GM12873 (cell line): ENCODE measurements at regions not wholly inside any gene's neighbourhood (a gene's known extent, or its start where the extent isn't known, plus 50 kb on each side); places are given as distances from the start of the nearest gene placed in this dataset.

Experiments used
- TF ChIP-seq, protein P1 (sequence below): IDR thresholded peaks from 2 replicates; pipeline ENCODE4 v1.5.1; 2012; ENCODE audit warnings: low read depth, mild to moderate bottlenecking, moderate library complexity, low read length, control low read depth; ENCODE audit not compliant: insufficient read depth; ENCODE audit errors: missing control alignments

- TF ChIP-seq, protein P1, sequence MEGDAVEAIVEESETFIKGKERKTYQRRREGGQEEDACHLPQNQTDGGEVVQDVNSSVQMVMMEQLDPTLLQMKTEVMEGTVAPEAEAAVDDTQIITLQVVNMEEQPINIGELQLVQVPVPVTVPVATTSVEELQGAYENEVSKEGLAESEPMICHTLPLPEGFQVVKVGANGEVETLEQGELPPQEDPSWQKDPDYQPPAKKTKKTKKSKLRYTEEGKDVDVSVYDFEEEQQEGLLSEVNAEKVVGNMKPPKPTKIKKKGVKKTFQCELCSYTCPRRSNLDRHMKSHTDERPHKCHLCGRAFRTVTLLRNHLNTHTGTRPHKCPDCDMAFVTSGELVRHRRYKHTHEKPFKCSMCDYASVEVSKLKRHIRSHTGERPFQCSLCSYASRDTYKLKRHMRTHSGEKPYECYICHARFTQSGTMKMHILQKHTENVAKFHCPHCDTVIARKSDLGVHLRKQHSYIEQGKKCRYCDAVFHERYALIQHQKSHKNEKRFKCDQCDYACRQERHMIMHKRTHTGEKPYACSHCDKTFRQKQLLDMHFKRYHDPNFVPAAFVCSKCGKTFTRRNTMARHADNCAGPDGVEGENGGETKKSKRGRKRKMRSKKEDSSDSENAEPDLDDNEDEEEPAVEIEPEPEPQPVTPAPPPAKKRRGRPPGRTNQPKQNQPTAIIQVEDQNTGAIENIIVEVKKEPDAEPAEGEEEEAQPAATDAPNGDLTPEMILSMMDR = no peak
Measured at GRCh38 chr10:44799966-44800365, 111.2 kb upstream of the TMEM72 start.

DNA sequence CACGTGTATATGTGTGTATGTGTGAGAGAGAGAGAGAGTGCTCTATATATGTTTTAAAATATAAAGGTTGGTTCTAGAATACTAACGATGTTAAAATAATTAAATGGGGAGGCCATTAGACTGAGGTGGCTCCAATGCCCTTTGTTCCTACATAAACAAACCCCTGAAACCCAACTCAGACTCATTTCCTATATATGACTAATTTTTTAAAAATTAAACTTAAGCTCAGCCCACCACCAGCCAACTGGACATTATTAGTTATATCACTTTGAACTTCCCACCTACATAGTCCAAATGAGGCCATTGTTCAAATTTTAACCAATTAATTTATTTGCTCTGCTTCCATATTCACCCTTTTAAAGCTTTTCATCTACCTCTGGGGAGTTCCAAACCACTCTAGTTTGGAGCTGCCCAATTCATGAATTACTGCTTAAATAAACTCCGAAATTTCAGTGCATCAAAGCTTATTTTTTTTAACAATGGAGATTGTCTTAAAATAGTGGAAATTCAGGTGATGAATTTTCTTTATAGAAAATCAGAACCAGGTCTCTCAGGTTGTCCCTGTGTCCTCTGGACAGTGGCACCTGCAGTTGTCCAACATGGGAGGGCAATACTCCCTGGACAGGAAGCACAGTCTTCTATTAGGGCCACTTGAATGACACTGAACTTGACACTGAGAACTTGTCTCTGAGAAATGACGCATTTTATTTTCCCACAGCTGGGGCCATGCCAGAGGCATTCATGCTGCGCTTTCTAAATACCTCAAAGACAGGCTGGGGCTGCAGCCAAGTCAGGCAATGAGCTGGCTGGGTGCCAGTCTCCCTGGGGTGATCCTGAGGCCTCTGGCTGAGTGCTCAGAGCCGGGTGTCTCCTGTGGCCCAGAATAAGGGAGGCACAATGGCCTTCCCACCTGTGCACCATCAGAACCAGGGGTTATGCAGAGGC, 109.5 kb upstream of the TMEM72 start:
- TF ChIP-seq, protein P1 = no peak

DNA sequence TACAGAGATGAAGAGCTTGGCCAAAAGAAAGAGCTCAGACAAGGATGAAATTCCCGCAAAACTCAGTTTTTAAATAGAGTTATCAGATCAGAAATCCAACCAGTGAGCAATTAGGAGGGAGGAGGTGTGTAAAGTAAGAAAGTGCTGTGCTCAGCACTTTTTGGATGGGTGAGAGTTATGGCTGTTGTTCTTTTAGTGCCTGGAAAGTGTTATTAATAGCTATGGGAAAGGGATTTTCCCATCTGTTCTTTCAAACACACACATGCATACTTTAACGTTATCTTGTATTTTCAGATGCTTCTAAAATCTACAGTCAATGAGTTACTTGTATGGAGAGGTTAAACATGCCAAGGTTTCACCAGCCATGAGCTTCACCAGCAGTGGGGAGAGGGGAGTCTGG, 107.3 kb upstream of the TMEM72 start:
- TF ChIP-seq, protein P1 = no peak

DNA sequence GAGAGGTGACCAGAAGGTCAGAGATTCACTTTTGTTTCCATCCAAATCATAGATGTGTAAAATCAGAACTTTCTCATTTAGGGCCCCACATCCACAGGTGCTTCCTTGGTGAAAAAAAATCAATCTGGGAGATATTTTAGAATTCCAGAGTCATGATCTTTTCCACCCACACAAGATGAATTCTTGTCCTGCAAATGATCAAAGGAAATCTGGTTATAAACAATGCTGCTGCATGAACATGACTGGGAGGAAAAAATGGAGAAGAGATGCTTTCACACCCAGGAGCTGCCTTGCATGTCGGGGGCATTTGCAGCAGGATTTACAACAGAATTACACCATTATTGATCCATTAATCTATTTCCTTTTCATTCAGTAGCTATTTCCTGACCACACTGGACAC, 106.5 kb upstream of the TMEM72 start:
- TF ChIP-seq, protein P1 = no peak

DNA sequence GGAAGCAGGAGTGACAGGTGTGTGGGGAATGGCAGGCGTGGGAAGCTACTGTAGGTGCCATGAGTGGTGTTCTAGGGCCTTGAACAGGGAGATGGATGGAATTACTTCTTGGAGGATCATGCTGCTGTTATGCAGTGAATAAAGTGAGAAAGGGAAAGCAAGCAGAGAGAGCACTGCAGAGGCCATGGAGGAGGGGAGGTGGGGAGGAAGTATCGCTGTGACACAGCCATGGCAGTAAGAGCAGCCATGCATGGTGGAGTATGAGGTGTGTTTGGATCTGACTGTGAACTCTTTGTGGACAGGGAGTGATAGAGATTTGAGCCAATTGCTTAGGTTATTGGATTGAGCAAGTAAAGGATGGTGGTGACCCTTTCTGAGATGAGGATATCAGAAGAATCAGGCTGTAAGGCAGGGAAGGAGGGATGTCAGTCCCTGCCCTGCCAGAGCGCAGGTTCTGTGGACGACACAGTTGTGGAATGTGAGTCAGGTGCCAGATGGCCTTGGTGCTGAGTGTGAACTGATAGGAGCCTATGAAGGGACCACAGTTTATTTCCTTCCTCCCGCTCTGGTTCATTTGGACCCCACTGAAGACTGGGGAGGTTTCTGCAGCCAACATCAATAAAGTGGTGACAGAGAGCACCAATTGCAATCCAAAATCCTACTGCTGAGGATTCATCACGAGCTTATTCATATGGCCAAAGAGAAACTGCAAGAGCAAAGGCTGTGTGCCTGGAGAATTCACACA, 105.5 kb upstream of the TMEM72 start:
- TF ChIP-seq, protein P1 = no peak

DNA sequence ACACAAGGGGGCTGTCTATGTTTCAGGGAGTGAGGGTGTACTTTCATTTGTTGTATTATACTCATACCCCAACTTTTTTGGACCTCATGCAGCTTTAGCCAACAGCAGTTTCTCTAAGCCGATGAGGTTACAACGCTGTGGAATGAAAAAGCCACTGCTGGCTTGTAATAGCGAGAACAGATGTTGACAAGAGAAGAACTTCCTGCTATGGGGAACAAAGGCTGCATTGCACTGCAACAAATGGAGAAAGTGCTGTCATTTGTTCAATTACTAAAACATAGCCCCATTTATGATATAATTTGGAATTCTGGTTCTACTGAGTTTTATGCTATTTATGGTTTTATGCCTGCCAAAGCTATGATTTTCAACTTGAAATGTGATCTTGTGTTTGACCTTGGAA, 104.2 kb upstream of the TMEM72 start:
- TF ChIP-seq, protein P1 = no peak

- TF ChIP-seq, protein P1 = no peak
Measured at GRCh38 chr10:44807451-44807850, 103.7 kb upstream of the TMEM72 start.
